Left ventricle myocardium inferior (tissue), 1 donor: ENCODE measurements at regions not wholly inside any gene's neighbourhood (a gene's known extent, or its start where the extent isn't known, plus 50 kb on each side); places are given as distances from the start of the nearest gene placed in this dataset.

Experiments used
- DNase-seq: peaks from one replicate; pipeline ENCODE4 v3.0.0-alpha.2; 2020
- H3K27ac ChIP-seq: fragments of 200-600 bp; replicated peaks from 2 replicates; pipeline ENCODE4 v1.8.0; 2021
- H3K27me3 ChIP-seq: fragments of 200-600 bp; 2 replicates; pipeline ENCODE4 v1.8.0; 2021; ENCODE audit warnings: low read depth
- H3K36me3 ChIP-seq: fragments of 200-600 bp; 2 replicates; pipeline ENCODE4 v1.8.0; 2021
- H3K4me1 ChIP-seq: fragments of 200-600 bp; 2 replicates; pipeline ENCODE4 v1.8.0; 2021
- H3K4me3 ChIP-seq: fragments of 200-600 bp; 2 replicates; pipeline ENCODE4 v1.8.0; 2021; ENCODE audit warnings: mild to moderate bottlenecking, moderate library complexity
- H3K9me3 ChIP-seq: fragments of 200-600 bp; replicated peaks from 2 replicates; pipeline ENCODE4 v1.8.0; 2021
- intact Hi-C: fragments of 100-400 bp; cut with micrococcal nuclease; formaldehyde crosslinking; loops from one replicate; pipeline ENCODE4 v1.11.0; 2022
- TF ChIP-seq, protein P1 (sequence below): fragments of 200-600 bp; IDR thresholded peaks from 2 replicates; pipeline ENCODE4 v1.8.0; 2021; ENCODE audit warnings: antibody characterized with exemption, mild to moderate bottlenecking, borderline replicate concordance
- donor health status: DM: no; HTN: yes; CAD: no; lungs with severe emphysema.

DNA sequence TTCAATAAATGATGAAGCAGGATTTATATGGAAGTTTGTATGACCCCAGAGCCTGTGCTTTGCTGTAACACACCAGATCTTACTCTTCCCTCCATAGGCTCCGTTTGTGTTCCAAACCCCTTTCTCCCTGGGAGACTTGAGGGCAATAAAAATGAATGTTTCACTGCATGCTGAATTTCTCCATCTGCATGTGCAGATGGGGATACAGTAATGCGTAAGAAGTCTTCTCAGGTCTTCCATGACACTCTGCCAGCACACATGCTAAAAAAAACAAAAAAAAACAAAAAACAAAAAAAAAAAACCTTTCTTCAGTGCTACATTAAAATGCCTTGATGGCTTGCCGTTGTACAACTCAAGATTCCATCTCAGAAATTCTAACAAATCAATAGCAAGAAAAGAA, 170.2 kb upstream of the ANKFN1 start:
- H3K9me3 ChIP-seq, result no peaks in the 10 kb centered on the region
- H3K4me1 ChIP-seq, result no peaks in the 10 kb centered on the region
- no peak overlapping the region for H3K27ac ChIP-seq
- TF ChIP-seq, protein P1, sequence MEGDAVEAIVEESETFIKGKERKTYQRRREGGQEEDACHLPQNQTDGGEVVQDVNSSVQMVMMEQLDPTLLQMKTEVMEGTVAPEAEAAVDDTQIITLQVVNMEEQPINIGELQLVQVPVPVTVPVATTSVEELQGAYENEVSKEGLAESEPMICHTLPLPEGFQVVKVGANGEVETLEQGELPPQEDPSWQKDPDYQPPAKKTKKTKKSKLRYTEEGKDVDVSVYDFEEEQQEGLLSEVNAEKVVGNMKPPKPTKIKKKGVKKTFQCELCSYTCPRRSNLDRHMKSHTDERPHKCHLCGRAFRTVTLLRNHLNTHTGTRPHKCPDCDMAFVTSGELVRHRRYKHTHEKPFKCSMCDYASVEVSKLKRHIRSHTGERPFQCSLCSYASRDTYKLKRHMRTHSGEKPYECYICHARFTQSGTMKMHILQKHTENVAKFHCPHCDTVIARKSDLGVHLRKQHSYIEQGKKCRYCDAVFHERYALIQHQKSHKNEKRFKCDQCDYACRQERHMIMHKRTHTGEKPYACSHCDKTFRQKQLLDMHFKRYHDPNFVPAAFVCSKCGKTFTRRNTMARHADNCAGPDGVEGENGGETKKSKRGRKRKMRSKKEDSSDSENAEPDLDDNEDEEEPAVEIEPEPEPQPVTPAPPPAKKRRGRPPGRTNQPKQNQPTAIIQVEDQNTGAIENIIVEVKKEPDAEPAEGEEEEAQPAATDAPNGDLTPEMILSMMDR, result no peak
- DNase-seq, result no peak
- intact Hi-C loops, result no loop called here
- H3K27me3 ChIP-seq, result no peaks in the 10 kb centered on the region
- H3K36me3 ChIP-seq, result no peaks in the 10 kb centered on the region
- no peak overlapping the region for H3K4me3 ChIP-seq

DNA sequence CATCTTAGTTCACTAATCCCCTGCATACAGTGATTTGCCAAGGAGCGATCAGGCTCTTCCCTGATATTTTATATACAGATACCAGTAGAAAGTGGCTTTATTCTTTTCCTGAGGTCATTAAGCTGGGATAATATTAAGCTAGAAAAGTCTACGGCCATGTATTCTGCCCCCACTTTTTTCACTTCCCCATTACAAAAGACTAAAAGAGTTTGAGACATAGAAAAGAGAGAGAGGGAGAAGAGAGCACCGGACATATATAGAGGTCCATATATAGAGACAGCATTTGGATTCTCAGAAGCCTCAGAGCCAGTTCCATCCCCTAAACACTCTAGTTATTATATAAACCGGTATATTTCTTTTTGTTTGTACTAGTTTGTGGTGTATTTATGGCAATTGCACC, 166.5 kb upstream of the ANKFN1 start:
- Histone ChIP-seq H3K27ac (no peak overlapping the region), H3K27me3 (peaks cover 21% of the 10 kb centered on the region), H3K4me3 (no peak overlapping the region), H3K4me1 (no peaks in the 10 kb centered on the region), H3K9me3 (no peaks in the 10 kb centered on the region), H3K36me3 (no peaks in the 10 kb centered on the region)
- intact Hi-C loops, result no loop called here
- TF ChIP-seq, protein P1, result no peak
- no peak for DNase-seq

DNA sequence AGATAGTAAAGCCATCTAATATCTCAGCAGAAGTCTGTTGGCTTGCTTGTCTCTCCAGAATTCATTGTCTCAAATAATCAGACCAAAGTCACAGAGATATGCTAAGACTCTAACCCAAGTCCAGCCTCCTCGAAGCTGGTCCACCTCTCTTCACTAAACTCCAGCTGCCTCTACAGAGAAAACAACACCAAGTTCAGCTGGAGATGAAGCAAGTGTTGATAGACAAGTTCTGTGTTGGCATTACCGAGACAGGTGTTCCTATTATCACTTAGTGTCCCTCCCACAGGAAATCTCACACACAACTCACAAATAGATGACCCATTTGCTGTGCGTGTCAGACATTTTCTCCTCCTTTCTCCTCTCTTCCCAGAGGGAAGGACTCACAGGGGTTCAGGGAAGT, 164.4 kb upstream of the ANKFN1 start:
- intact Hi-C loops, result no loop called here
- no peaks in the 10 kb centered on the region for H3K36me3 ChIP-seq
- H3K4me1 ChIP-seq, result no peaks in the 10 kb centered on the region
- DNase-seq, result no peak
- no peak overlapping the region for H3K27ac ChIP-seq
- H3K4me3 ChIP-seq, result no peak overlapping the region
- TF ChIP-seq, protein P1, result no peak
- H3K27me3 ChIP-seq, result peaks cover 24% of the 10 kb centered on the region
- peaks cover 3% of the 10 kb centered on the region for H3K9me3 ChIP-seq

DNA sequence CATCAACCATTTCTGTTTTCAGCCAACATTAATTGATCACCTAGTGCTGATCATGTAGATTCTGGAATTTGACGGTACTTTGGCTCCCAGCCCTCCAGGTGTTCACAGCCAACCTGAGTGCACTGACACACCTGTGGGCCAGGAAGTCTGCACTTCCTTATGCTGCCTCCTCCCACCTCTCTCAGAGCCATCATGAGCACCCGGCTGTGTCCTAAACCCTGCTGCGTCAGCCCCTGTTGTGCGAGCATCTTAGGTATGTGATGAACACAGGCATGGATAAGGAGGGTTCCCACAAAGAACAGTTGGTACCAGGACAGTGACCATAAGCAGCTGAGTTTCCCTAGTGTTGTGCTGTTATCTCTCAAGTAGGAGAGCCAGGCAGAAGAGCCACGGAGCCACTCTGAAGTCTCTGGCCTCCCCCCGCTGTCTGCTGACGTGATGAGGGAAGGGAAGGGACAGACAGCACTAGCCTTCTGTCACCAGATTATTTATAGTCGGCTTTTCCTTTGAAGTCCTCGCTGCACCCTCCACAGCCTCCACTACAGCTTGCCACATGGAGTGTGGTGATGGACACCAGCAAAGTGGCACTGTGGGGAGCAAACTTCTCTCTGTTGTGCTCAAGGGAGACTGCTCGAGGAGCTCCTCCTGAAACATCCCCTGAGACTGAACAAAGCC, 162.8 kb upstream of the ANKFN1 start:
- no peak for DNase-seq
- no peaks in the 10 kb centered on the region for H3K36me3 ChIP-seq
- intact Hi-C loops, result no loop called here
- H3K4me3 ChIP-seq, result no peak overlapping the region
- TF ChIP-seq, protein P1, result no peak
- no peak overlapping the region for H3K27ac ChIP-seq
- no peaks in the 10 kb centered on the region for H3K4me1 ChIP-seq
- peaks cover 24% of the 10 kb centered on the region for H3K27me3 ChIP-seq
- H3K9me3 ChIP-seq, result peaks cover 3% of the 10 kb centered on the region

DNA sequence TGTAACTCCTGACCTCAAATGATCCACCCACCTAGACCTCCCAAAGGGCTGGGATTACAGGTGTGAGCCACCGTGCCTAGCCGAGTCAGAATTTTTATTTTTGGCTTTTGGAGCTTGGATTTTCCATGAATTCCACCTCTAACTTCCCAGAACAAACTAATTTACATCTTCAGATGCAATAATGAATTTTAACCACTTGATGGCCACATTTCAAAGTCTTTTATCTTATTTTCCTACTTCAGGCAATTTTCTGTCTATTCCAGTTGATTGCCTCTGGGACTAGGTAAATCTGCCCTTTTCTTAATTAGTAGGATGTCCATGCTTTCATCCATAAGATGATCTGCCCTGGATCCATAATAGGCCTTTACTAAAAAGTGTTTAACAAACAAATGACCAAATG, 156.4 kb upstream of the ANKFN1 start:
- Histone ChIP-seq H3K36me3 (no peaks in the 10 kb centered on the region), H3K9me3 (peaks cover 13% of the 10 kb centered on the region), H3K4me1 (no peaks in the 10 kb centered on the region), H3K27ac (no peak overlapping the region), H3K4me3 (no peak overlapping the region), H3K27me3 (peaks cover 3% of the 10 kb centered on the region)
- intact Hi-C loops, result no loop called here
- DNase-seq, result no peak
- TF ChIP-seq, protein P1, result no peak
